ENCODE measurements at regions not wholly inside any gene's neighbourhood (a gene's known extent, or its start where the extent isn't known, plus 50 kb on each side); places are given as distances from the start of the nearest gene placed in this dataset.

GRCh38 chr6:73923905-73924485, 228.0 kb downstream of the CD109 start:
- H3K9me3 Mint-ChIP-seq = peaks cover 7% of the 10 kb centered on the region; the same call in 2 of the 3 replicates
- H3K4me1 Mint-ChIP-seq = no peaks in the 10 kb centered on the region
- Histone ChIP-seq H3K27ac (ENCODE audit: low read depth) (no peak overlapping the region), H3K4me2 (no peak overlapping the region), H3K36me3 (ENCODE audit: insufficient read depth) (no peaks in the 10 kb centered on the region), H3K4me3 (no peak overlapping the region), H3K4me1 (ENCODE audit: insufficient read depth) (no peaks in the 10 kb centered on the region), H3K79me2 (replicated peaks; ENCODE audit: insufficient read depth) (no peaks in the 10 kb centered on the region), H3F3A (replicated peaks; ENCODE audit: low read depth) (no peaks in the 10 kb centered on the region), H3K27me3 (ENCODE audit: insufficient read depth) (no peaks in the 10 kb centered on the region), H4K20me1 (replicated peaks; ENCODE audit: insufficient read depth) (no peaks in the 10 kb centered on the region), H2AFZ (no peak overlapping the region), H3K9me2 (ENCODE audit: insufficient read depth) (no peaks in the 10 kb centered on the region)
- H3K27ac Mint-ChIP-seq = no peak overlapping the region
- ATAC-seq (no peak), DNase-seq (ENCODE audit: low spot score) (no peak)
- peaks cover 2% of the 10 kb centered on the region for H3K27me3 Mint-ChIP-seq (ENCODE audit: insufficient read depth, low read depth, poor library complexity)
- no peak overlapping the region for H3K4me3 Mint-ChIP-seq
- TF ChIP-seq CREB1 (CRISPR knock-in tag; IDR thresholded peaks at IDR 0.05; ENCODE audit: low read depth) = no peak
- no peak for TF ChIP-seq NANOG (IDR thresholded peaks at IDR 0.05; ENCODE audit: borderline replicate concordance)
- TF ChIP-seq JUNB (IDR thresholded peaks at IDR 0.05; ENCODE audit: unreplicated experiment) = no peak
- no peak for TF ChIP-seq POLR2AphosphoS5 (IDR thresholded peaks at IDR 0.05; ENCODE audit: low read depth)
- TF ChIP-seq ZNF114 (CRISPR knock-in tag; IDR thresholded peaks at IDR 0.05) = no peak
- TF ChIP-seq ETS1 (IDR thresholded peaks at IDR 0.05) = no peak
- TF ChIP-seq ZNF462 (CRISPR knock-in tag; IDR thresholded peaks at IDR 0.05) = no peak
- TF ChIP-seq EZH2phosphoT487 (IDR thresholded peaks at IDR 0.05; ENCODE audit: unreplicated experiment) = no peak
- TF ChIP-seq ZNF331 (CRISPR knock-in tag; IDR thresholded peaks at IDR 0.05; ENCODE audit: low read depth) = no peak
- no peak for TF ChIP-seq STAT1 (IDR thresholded peaks at IDR 0.05; ENCODE audit: unreplicated experiment)
- no peak for TF ChIP-seq EZH2 (IDR thresholded peaks at IDR 0.05; ENCODE audit: low read depth, unreplicated experiment)
- TF ChIP-seq CTCF (conservative IDR thresholded peaks at IDR 0.05; ENCODE audit: low read depth in 2 of 2) = no peak
- TF ChIP-seq REST (IDR thresholded peaks at IDR 0.05; ENCODE audit: unreplicated experiment) = no peak
- no peaks in the 10 kb centered on the region for H3K36me3 Mint-ChIP-seq (ENCODE audit: low read depth)

Measured in GM23338 (cell line).